GM23248 (cell line): ENCODE measurements at regions not wholly inside any gene's neighbourhood (a gene's known extent, or its start where the extent isn't known, plus 50 kb on each side); places are given as distances from the start of the nearest gene placed in this dataset.

Source experiments
- EZH2 ChIP-seq: fragments of 200-600 bp; sonication (generic); IDR thresholded peaks from 2 replicates; pipeline ENCODE4 v1.6.1; 2018; ENCODE audit warnings: antibody characterized with exemption, mild to moderate bottlenecking; ENCODE audit not compliant: insufficient read depth, poor library complexity, severe bottlenecking
- EZH2phosphoT487 ChIP-seq: fragments of 200-600 bp; sonication (generic); IDR thresholded peaks from 2 replicates; pipeline ENCODE4 v1.6.1; 2018; ENCODE audit warnings: antibody characterized with exemption, moderate library complexity, mild to moderate bottlenecking, low read depth; ENCODE audit not compliant: insufficient read depth

GRCh38 chr1:60583696-60584095, 498.7 kb upstream of the NFIA start:
- TF ChIP-seq EZH2 (no peak), EZH2phosphoT487 (no peak)
